HL-60 (cell line): ENCODE measurements at regions not wholly inside any gene's neighbourhood (a gene's known extent, or its start where the extent isn't known, plus 50 kb on each side); places are given as distances from the start of the nearest gene placed in this dataset.

ENCODE experiments used
- DNase-seq, 2 experiments: peaks; one replicate each; pipeline ENCODE4 v3.0.0-alpha.2; 2010 to 2020; ENCODE audit warnings: low read depth in 1 of 2, low spot score in 1 of 2
- H3K27ac ChIP-seq: fragments of 250-450 bp; sonication (Bioruptor Pico); replicated peaks from 2 replicates; pipeline ENCODE4 v1.5.1; 2020; ENCODE audit warnings: mild to moderate bottlenecking, moderate library complexity
- H3K27me3 ChIP-seq: fragments of 250-450 bp; sonication (Bioruptor Pico); 2 replicates; pipeline ENCODE4 v1.5.1; 2021; ENCODE audit warnings: mild to moderate bottlenecking, moderate library complexity; ENCODE audit not compliant: insufficient read depth, poor library complexity, severe bottlenecking
- H3K4me3 ChIP-seq: replicated peaks from 2 replicates; pipeline ENCODE4 v1.5.1; 2011; ENCODE audit warnings: mild to moderate bottlenecking, control low read depth, low read length; ENCODE audit not compliant: insufficient read depth
- GABPA ChIP-seq: IDR thresholded peaks from 2 replicates; pipeline ENCODE4 v1.6.1; 2012; ENCODE audit warnings: low read depth
- POLR2AphosphoS5 ChIP-seq: IDR thresholded peaks from 2 replicates; pipeline ENCODE4 v1.6.1; 2012; ENCODE audit warnings: low read depth
- REST ChIP-seq: IDR thresholded peaks from 2 replicates; pipeline ENCODE4 v1.6.1; 2012; ENCODE audit warnings: low read depth; ENCODE audit not compliant: insufficient replicate concordance
- SPI1 ChIP-seq: IDR thresholded peaks from 2 replicates; pipeline ENCODE4 v1.6.1; 2012; ENCODE audit warnings: low read depth, mild to moderate bottlenecking, borderline replicate concordance
- TF ChIP-seq, protein P1 (sequence below): IDR thresholded peaks from one replicate; pipeline ENCODE4 v1.5.1; 2011; ENCODE audit warnings: low read length, control low read depth, inconsistent platforms; ENCODE audit not compliant: insufficient read depth

GRCh38 chr11:97514446-97514845 is 1124.6 kb downstream of the JRKL start:
- Histone ChIP-seq H3K4me3 (no peak overlapping the region), H3K27me3 (no peaks in the 10 kb centered on the region), H3K27ac (no peak overlapping the region)
- no peak for TF ChIP-seq SPI1
- TF ChIP-seq, protein P1, sequence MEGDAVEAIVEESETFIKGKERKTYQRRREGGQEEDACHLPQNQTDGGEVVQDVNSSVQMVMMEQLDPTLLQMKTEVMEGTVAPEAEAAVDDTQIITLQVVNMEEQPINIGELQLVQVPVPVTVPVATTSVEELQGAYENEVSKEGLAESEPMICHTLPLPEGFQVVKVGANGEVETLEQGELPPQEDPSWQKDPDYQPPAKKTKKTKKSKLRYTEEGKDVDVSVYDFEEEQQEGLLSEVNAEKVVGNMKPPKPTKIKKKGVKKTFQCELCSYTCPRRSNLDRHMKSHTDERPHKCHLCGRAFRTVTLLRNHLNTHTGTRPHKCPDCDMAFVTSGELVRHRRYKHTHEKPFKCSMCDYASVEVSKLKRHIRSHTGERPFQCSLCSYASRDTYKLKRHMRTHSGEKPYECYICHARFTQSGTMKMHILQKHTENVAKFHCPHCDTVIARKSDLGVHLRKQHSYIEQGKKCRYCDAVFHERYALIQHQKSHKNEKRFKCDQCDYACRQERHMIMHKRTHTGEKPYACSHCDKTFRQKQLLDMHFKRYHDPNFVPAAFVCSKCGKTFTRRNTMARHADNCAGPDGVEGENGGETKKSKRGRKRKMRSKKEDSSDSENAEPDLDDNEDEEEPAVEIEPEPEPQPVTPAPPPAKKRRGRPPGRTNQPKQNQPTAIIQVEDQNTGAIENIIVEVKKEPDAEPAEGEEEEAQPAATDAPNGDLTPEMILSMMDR: no peak
- no peak for TF ChIP-seq REST
- no peak for TF ChIP-seq POLR2AphosphoS5
- DNase-seq: no peak

GRCh38 chr11:97516688-97517087 is 1126.9 kb downstream of the JRKL start:
- Histone ChIP-seq H3K27me3 (no peaks in the 10 kb centered on the region), H3K27ac (no peak overlapping the region), H3K4me3 (no peak overlapping the region)
- no peak for DNase-seq
- TF ChIP-seq SPI1: no peak
- TF ChIP-seq GABPA: no peak
- TF ChIP-seq POLR2AphosphoS5: no peak
- no peak for TF ChIP-seq REST
- TF ChIP-seq, protein P1: no peak

GRCh38 chr11:97525273-97525672 is 1135.5 kb downstream of the JRKL start:
- no peak overlapping the region for H3K27ac ChIP-seq
- no peaks in the 10 kb centered on the region for H3K27me3 ChIP-seq
- TF ChIP-seq REST (no peak), GABPA (no peak), POLR2AphosphoS5 (no peak)
- no peak overlapping the region for H3K4me3 ChIP-seq
- DNase-seq: no peak
